Endothelial cell of umbilical vein (primary cell): ENCODE measurements at regions not wholly inside any gene's neighbourhood (a gene's known extent, or its start where the extent isn't known, plus 50 kb on each side); places are given as distances from the start of the nearest gene placed in this dataset.

Source experiments
- BruUV-seq: library from RNA; stranded (reverse); fragments of 400-500 nt; replicated peaks from 2 replicates; lab custom pipeline; 2021; lab: Mats Ljungman, UMichigan
- CTCF ChIA-PET: fragments of 300-600, 350-600 bp; sonication (Branson Sonifier 250); formaldehyde crosslinking; loops from one replicate; lab custom pipeline; 2021; ENCODE audit warnings: antibody characterized with exemption, inconsistent platforms; lab: Charles Lee
- POLR2A ChIA-PET: fragments of 300-600, 350-600 bp; sonication (Branson Sonifier 250); formaldehyde crosslinking; loops from one replicate; lab custom pipeline; 2021; ENCODE audit warnings: antibody characterized with exemption, inconsistent platforms; lab: Charles Lee
- DNase-seq: peaks from one replicate; pipeline ENCODE4 v3.0.0-alpha.2; 2011; ENCODE audit warnings: low read depth, low spot score
- FAIRE-seq: peaks from 2 replicates; lab custom pipeline; 2011; peaks lifted over from hg19 to GRCh38; lab: Jason Lieb, UNC
- H2AFZ ChIP-seq: 2 replicates; pipeline ENCODE4 v1.6.0; 2012; ENCODE audit warnings: low read depth, low read length, control low read depth, inconsistent platforms
- H3K27ac ChIP-seq: 2 replicates; pipeline ENCODE4 v1.5.1; 2011; ENCODE audit warnings: low read depth, mild to moderate bottlenecking, control low read depth, low read length, moderate library complexity; ENCODE audit not compliant: insufficient read depth
- H3K27me3 ChIP-seq, 2 experiments: 2 replicates each; pipeline versions ENCODE4 v1.6.0 to v1.6.1; 2011; ENCODE audit warnings: low read length in 2 of 2, mixed read lengths in 1 of 2; ENCODE audit not compliant: control insufficient read depth in 2 of 2, insufficient read depth in 2 of 2
- H3K36me3 ChIP-seq, 2 experiments: 2 replicates in 1 of 2; 3 replicates in 1 of 2; pipeline ENCODE4 v1.5.1; 2011; ENCODE audit warnings: low read length in 2 of 2, mild to moderate bottlenecking in 1 of 2, moderate library complexity in 1 of 2; ENCODE audit not compliant: control insufficient read depth in 2 of 2, insufficient read depth in 2 of 2; ENCODE audit errors: extremely low read depth in 1 of 2
- H3K4me1 ChIP-seq: 3 replicates; pipeline ENCODE4 v1.5.1; 2011; ENCODE audit warnings: mild to moderate bottlenecking, low read length; ENCODE audit not compliant: control insufficient read depth, insufficient read depth; ENCODE audit errors: extremely low read depth
- H3K4me2 ChIP-seq: 2 replicates; pipeline ENCODE4 v1.6.1; 2011; ENCODE audit warnings: low read length, control low read depth, mixed read lengths; ENCODE audit not compliant: insufficient read depth
- H3K4me3 ChIP-seq, 3 experiments: fragments of 200-600 bp in 1 of 3; sonication (generic), shearing (Covaris generic) in 1 of 3; replicated peaks in 1 of 3; 2 replicates each; pipeline ENCODE4 v1.5.1; 2011 to 2016; ENCODE audit warnings: control low read depth in 3 of 3, low read length in 3 of 3, mild to moderate bottlenecking in 2 of 3, inconsistent platforms in 1 of 3, low read depth in 1 of 3, moderate library complexity in 1 of 3; ENCODE audit not compliant: insufficient read depth in 1 of 3
- H3K79me2 ChIP-seq: 2 replicates; pipeline ENCODE4 v1.6.0; 2012; ENCODE audit warnings: low read length, inconsistent platforms; ENCODE audit not compliant: control insufficient read depth, insufficient read depth
- H3K9ac ChIP-seq: replicated peaks from 2 replicates; pipeline ENCODE3; 2011; ENCODE audit warnings: low read length, control low read depth; ENCODE audit not compliant: insufficient read depth; ENCODE audit errors: extremely low read depth
- H3K9me1 ChIP-seq: replicated peaks from 3 replicates; pipeline ENCODE4 v1.6.0; 2011; ENCODE audit warnings: mild to moderate bottlenecking, low read length; ENCODE audit not compliant: control insufficient read depth, insufficient read depth; ENCODE audit errors: extremely low read depth
- H3K9me3 ChIP-seq: replicated peaks from 2 replicates; pipeline ENCODE4 v1.5.1; 2012; ENCODE audit warnings: low read length, inconsistent platforms; ENCODE audit not compliant: control insufficient read depth, insufficient read depth
- H4K20me1 ChIP-seq: replicated peaks from 2 replicates; pipeline ENCODE3; 2011; ENCODE audit warnings: mild to moderate bottlenecking, low read length; ENCODE audit not compliant: control insufficient read depth, insufficient read depth; ENCODE audit errors: extremely low read depth
- EZH2 ChIP-seq: IDR thresholded peaks from 2 replicates; pipeline ENCODE4 v1.6.1; 2012; ENCODE audit warnings: borderline replicate concordance, low read depth, mild to moderate bottlenecking, moderate library complexity, low read length, inconsistent platforms; ENCODE audit not compliant: severe bottlenecking
- FOS ChIP-seq: IDR thresholded peaks from 2 replicates; pipeline ENCODE4 v1.6.1; 2011; ENCODE audit warnings: mild to moderate bottlenecking, low read length, moderate library complexity, borderline replicate concordance; ENCODE audit not compliant: insufficient read depth
- GATA2 ChIP-seq: IDR thresholded peaks from 2 replicates; pipeline ENCODE4 v1.7.0; 2011; ENCODE audit warnings: low read depth, mild to moderate bottlenecking, moderate library complexity, mixed read lengths, low read length; ENCODE audit not compliant: insufficient read length, insufficient read depth
- JUN ChIP-seq: IDR thresholded peaks from 2 replicates; pipeline ENCODE4 v1.6.1; 2011; ENCODE audit warnings: borderline replicate concordance, low read depth; ENCODE audit not compliant: insufficient read length, insufficient read depth
- MAX ChIP-seq: IDR thresholded peaks from 2 replicates; pipeline ENCODE4 v1.6.1; 2011; ENCODE audit not compliant: insufficient read depth, insufficient read length
- MYC ChIP-seq: IDR thresholded peaks from one replicate; pipeline ENCODE4 v1.6.1; 2011; ENCODE audit warnings: mild to moderate bottlenecking, low read depth, low read length
- POLR2A ChIP-seq: IDR thresholded peaks from 2 replicates; pipeline ENCODE4 v1.6.1; 2012; ENCODE audit warnings: low read depth, mild to moderate bottlenecking, control low read depth, low read length
- POLR2AphosphoS5 ChIP-seq: IDR thresholded peaks from 2 replicates; pipeline ENCODE4 v1.6.1; 2012; ENCODE audit warnings: low read depth, mild to moderate bottlenecking, control low read depth, low read length, moderate library complexity; ENCODE audit not compliant: insufficient read depth
- dilution Hi-C: fragments of 300-500 bp; cut with MboI; formaldehyde crosslinking; loops from one replicate; pipeline ENCODE4 v1.15.0; 2019; ENCODE audit warnings: low sequenced_read_pairs; ENCODE audit not compliant: extremely low pct_ligation_motif_present
- intact Hi-C: fragments of 100-400 bp; cut with micrococcal nuclease; formaldehyde crosslinking; loops from one replicate; pipeline ENCODE4 v1.10.0; 2022
- TF ChIP-seq, protein P1 (sequence below), 2 donors: IDR thresholded peaks; 1 replicate in 1 of 2; 2 replicates in 1 of 2; pipeline ENCODE4 v1.5.1; 2011; ENCODE audit warnings: low read length in 2 of 2, mild to moderate bottlenecking in 2 of 2, moderate library complexity in 2 of 2, control low read depth in 1 of 2, inconsistent platforms in 1 of 2, low read depth in 1 of 2; ENCODE audit not compliant: insufficient read depth in 1 of 2; ENCODE audit errors: extremely low read depth in 1 of 2

GRCh38 chr22:49613108-49613507 lies 214.6 kb downstream of the BRD1 start:
- TF ChIP-seq MYC = no peak
- no peak for TF ChIP-seq POLR2A
- TF ChIP-seq, protein P1, sequence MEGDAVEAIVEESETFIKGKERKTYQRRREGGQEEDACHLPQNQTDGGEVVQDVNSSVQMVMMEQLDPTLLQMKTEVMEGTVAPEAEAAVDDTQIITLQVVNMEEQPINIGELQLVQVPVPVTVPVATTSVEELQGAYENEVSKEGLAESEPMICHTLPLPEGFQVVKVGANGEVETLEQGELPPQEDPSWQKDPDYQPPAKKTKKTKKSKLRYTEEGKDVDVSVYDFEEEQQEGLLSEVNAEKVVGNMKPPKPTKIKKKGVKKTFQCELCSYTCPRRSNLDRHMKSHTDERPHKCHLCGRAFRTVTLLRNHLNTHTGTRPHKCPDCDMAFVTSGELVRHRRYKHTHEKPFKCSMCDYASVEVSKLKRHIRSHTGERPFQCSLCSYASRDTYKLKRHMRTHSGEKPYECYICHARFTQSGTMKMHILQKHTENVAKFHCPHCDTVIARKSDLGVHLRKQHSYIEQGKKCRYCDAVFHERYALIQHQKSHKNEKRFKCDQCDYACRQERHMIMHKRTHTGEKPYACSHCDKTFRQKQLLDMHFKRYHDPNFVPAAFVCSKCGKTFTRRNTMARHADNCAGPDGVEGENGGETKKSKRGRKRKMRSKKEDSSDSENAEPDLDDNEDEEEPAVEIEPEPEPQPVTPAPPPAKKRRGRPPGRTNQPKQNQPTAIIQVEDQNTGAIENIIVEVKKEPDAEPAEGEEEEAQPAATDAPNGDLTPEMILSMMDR (IDR thresholded peaks at IDR 0.05; ENCODE audit: extremely low read depth in 1 of 2, insufficient read depth in 1 of 2, low read depth in 1 of 2, low read length in 2 of 2) = no peak
- dilution Hi-C loops = no loop called here

GRCh38 chr22:49609207-49609876 lies 218.3 kb downstream of the BRD1 start:
- no peaks in the 10 kb centered on the region for H3K9me1 ChIP-seq
- no TSS peak for BruUV-seq
- H3K27me3 ChIP-seq = no peaks in the 10 kb centered on the region
- no peak overlapping the region for H3K9ac ChIP-seq
- DNase-seq = no peak
- H3K4me1 ChIP-seq = no peaks in the 10 kb centered on the region
- no peaks in the 10 kb centered on the region for H3K79me2 ChIP-seq
- H3K27ac ChIP-seq = no peak overlapping the region
- no peak for FAIRE-seq
- H4K20me1 ChIP-seq = no peaks in the 10 kb centered on the region
- H3K4me3 ChIP-seq = no peak overlapping the region
- CTCF ChIA-PET = no interaction called here
- H3K9me3 ChIP-seq = no peaks in the 10 kb centered on the region
- no peak for TF ChIP-seq FOS
- TF ChIP-seq EZH2 = no peak
- no peak for TF ChIP-seq MYC
- no peak for TF ChIP-seq JUN
- TF ChIP-seq GATA2 = no peak
- TF ChIP-seq MAX = no peak
- TF ChIP-seq, protein P1 (IDR thresholded peaks at IDR 0.05; ENCODE audit: extremely low read depth in 1 of 2, insufficient read depth in 1 of 2, low read depth in 1 of 2, low read length in 2 of 2) = no peak
- TF ChIP-seq POLR2AphosphoS5 = no peak
- TF ChIP-seq POLR2A = no peak
- dilution Hi-C loops (no loop called here), intact Hi-C loops (no loop called here)
- H3K4me2 ChIP-seq = no peak overlapping the region
- no peak overlapping the region for H2AFZ ChIP-seq
- POLR2A ChIA-PET = no interaction called here
- peaks cover 0 to 1% of the 10 kb centered on the region in 2 experiments for H3K36me3 ChIP-seq

More at GRCh38 chr22:49613108-49613507, 214.6 kb downstream of the BRD1 start:
- Histone ChIP-seq H3K9me1 (no peaks in the 10 kb centered on the region), H3K4me3 (no peak overlapping the region), H3K4me1 (no peaks in the 10 kb centered on the region), H3K79me2 (no peaks in the 10 kb centered on the region), H3K9me3 (no peaks in the 10 kb centered on the region), H4K20me1 (no peaks in the 10 kb centered on the region), H3K9ac (no peak overlapping the region), H3K36me3 (peaks cover 0 to 1% of the 10 kb centered on the region in 2 experiments), H3K4me2 (no peak overlapping the region), H3K27ac (no peak overlapping the region), H3K27me3 (no peaks in the 10 kb centered on the region), H2AFZ (no peak overlapping the region)
- intact Hi-C loops = no loop called here
- no peak for DNase-seq
- BruUV-seq = no TSS peak
- ChIA-PET CTCF (no interaction called here), POLR2A (no interaction called here)
- no peak for FAIRE-seq
